ENCODE measurements at regions not wholly inside any gene's neighbourhood (a gene's known extent, or its start where the extent isn't known, plus 50 kb on each side); places are given as distances from the start of the nearest gene placed in this dataset.
A peak's percentile ranks its signal among the peaks of the same experiment; 100 is the strongest.

GRCh38 chr4:14726441-14726840 is 275.8 kb upstream of the CPEB2 start:
- no peak for DNase-seq
- no peaks in the 10 kb centered on the region for H3K4me1 Mint-ChIP-seq (ENCODE audit: low read depth)
- no peak overlapping the region for H3K4me3 Mint-ChIP-seq
- H3K9me3 Mint-ChIP-seq, result peaks cover 2% of the 10 kb centered on the region
- H3K36me3 Mint-ChIP-seq (ENCODE audit: low read depth), result no peaks in the 10 kb centered on the region
- peaks cover 7% of the 10 kb centered on the region for H3K27me3 Mint-ChIP-seq
- no peak overlapping the region for H3K27ac Mint-ChIP-seq

- no peak overlapping the region for H3K4me3 Mint-ChIP-seq
- peaks cover 2% of the 10 kb centered on the region for H3K9me3 Mint-ChIP-seq
- H3K4me1 Mint-ChIP-seq (ENCODE audit: low read depth), result no peaks in the 10 kb centered on the region
- no peak for DNase-seq
- H3K27ac Mint-ChIP-seq, result no peak overlapping the region
- no peaks in the 10 kb centered on the region for H3K36me3 Mint-ChIP-seq (ENCODE audit: low read depth)
- peaks cover 6% of the 10 kb centered on the region for H3K27me3 Mint-ChIP-seq
Measured at GRCh38 chr4:14726877-14727361, 275.4 kb upstream of the CPEB2 start.

- no peak overlapping the region for H3K4me3 Mint-ChIP-seq
- no peak overlapping the region for H3K27ac Mint-ChIP-seq
- H3K4me1 Mint-ChIP-seq (ENCODE audit: low read depth), result no peaks in the 10 kb centered on the region
- H3K27me3 Mint-ChIP-seq, result peaks cover 3% of the 10 kb centered on the region
- H3K36me3 Mint-ChIP-seq (ENCODE audit: low read depth), result no peaks in the 10 kb centered on the region
- DNase-seq, result no peak
- peaks cover 2% of the 10 kb centered on the region for H3K9me3 Mint-ChIP-seq
Measured at GRCh38 chr4:14729282-14730000, 272.8 kb upstream of the CPEB2 start.

GRCh38 chr4:14742054-14742453 is 260.2 kb upstream of the CPEB2 start:
- H3K36me3 Mint-ChIP-seq (ENCODE audit: low read depth), result no peaks in the 10 kb centered on the region
- H3K27me3 Mint-ChIP-seq, result peaks cover 31% of the 10 kb centered on the region
- no peaks in the 10 kb centered on the region for H3K9me3 Mint-ChIP-seq
- no peak overlapping the region for H3K4me3 Mint-ChIP-seq
- no peak for DNase-seq
- H3K27ac Mint-ChIP-seq, result no peak overlapping the region
- no peaks in the 10 kb centered on the region for H3K4me1 Mint-ChIP-seq (ENCODE audit: low read depth)

GRCh38 chr4:14743172-14743571 is 259.1 kb upstream of the CPEB2 start:
- Mint-ChIP-seq H3K27me3 (peaks cover 36% of the 10 kb centered on the region), H3K4me3 (no peak overlapping the region), H3K4me1 (ENCODE audit: low read depth) (no peaks in the 10 kb centered on the region), H3K27ac (no peak overlapping the region), H3K9me3 (no peaks in the 10 kb centered on the region), H3K36me3 (ENCODE audit: low read depth) (no peaks in the 10 kb centered on the region)
- DNase-seq, result no peak

GRCh38 chr4:14743601-14744000 is 258.7 kb upstream of the CPEB2 start:
- no peak for DNase-seq
- Mint-ChIP-seq H3K36me3 (ENCODE audit: low read depth) (no peaks in the 10 kb centered on the region), H3K9me3 (no peaks in the 10 kb centered on the region), H3K27me3 (peaks cover 37% of the 10 kb centered on the region), H3K4me3 (no peak overlapping the region), H3K4me1 (ENCODE audit: low read depth) (no peaks in the 10 kb centered on the region), H3K27ac (no peak overlapping the region)

GRCh38 chr4:14744346-14744745 is 257.9 kb upstream of the CPEB2 start:
- no peaks in the 10 kb centered on the region for H3K9me3 Mint-ChIP-seq
- H3K36me3 Mint-ChIP-seq (ENCODE audit: low read depth), result no peaks in the 10 kb centered on the region
- no peaks in the 10 kb centered on the region for H3K4me1 Mint-ChIP-seq (ENCODE audit: low read depth)
- H3K27me3 Mint-ChIP-seq, result peaks cover 42% of the 10 kb centered on the region
- no peak overlapping the region for H3K27ac Mint-ChIP-seq
- no peak for DNase-seq
- no peak overlapping the region for H3K4me3 Mint-ChIP-seq

- peaks cover 20% of the 10 kb centered on the region for H3K9me3 Mint-ChIP-seq
- H3K36me3 Mint-ChIP-seq (ENCODE audit: low read depth), result no peaks in the 10 kb centered on the region
- H3K4me1 Mint-ChIP-seq (ENCODE audit: low read depth), result no peaks in the 10 kb centered on the region
- H3K27me3 Mint-ChIP-seq, result peaks cover 19% of the 10 kb centered on the region
- peak; percentile 34 for DNase-seq
- no peak overlapping the region for H3K4me3 Mint-ChIP-seq
- H3K27ac Mint-ChIP-seq, result no peak overlapping the region
Measured at GRCh38 chr4:14749910-14750309, 252.4 kb upstream of the CPEB2 start.

GRCh38 chr4:14752341-14753046 is 249.8 kb upstream of the CPEB2 start:
- DNase-seq, result no peak
- H3K4me3 Mint-ChIP-seq, result no peak overlapping the region
- H3K4me1 Mint-ChIP-seq (ENCODE audit: low read depth), result no peaks in the 10 kb centered on the region
- peaks cover 20% of the 10 kb centered on the region for H3K9me3 Mint-ChIP-seq
- peaks cover 14% of the 10 kb centered on the region for H3K27me3 Mint-ChIP-seq
- H3K27ac Mint-ChIP-seq, result no peak overlapping the region
- H3K36me3 Mint-ChIP-seq (ENCODE audit: low read depth), result no peaks in the 10 kb centered on the region

GRCh38 chr4:14767142-14767541 is 235.1 kb upstream of the CPEB2 start:
- Mint-ChIP-seq H3K4me1 (ENCODE audit: low read depth) (peaks cover 7% of the 10 kb centered on the region), H3K27ac (no peak overlapping the region), H3K27me3 (peaks cover 38% of the 10 kb centered on the region), H3K4me3 (no peak overlapping the region), H3K36me3 (ENCODE audit: low read depth) (no peaks in the 10 kb centered on the region), H3K9me3 (no peaks in the 10 kb centered on the region)
- no peak for DNase-seq

GRCh38 chr4:14768449-14768848 is 233.8 kb upstream of the CPEB2 start:
- no peak overlapping the region for H3K4me3 Mint-ChIP-seq
- no peak for DNase-seq
- H3K36me3 Mint-ChIP-seq (ENCODE audit: low read depth), result no peaks in the 10 kb centered on the region
- peaks cover 39% of the 10 kb centered on the region for H3K27me3 Mint-ChIP-seq
- peaks cover 7% of the 10 kb centered on the region for H3K4me1 Mint-ChIP-seq (ENCODE audit: low read depth)
- no peak overlapping the region for H3K27ac Mint-ChIP-seq
- peaks cover 2% of the 10 kb centered on the region for H3K9me3 Mint-ChIP-seq

GRCh38 chr4:14769993-14770392 is 232.3 kb upstream of the CPEB2 start:
- Mint-ChIP-seq H3K9me3 (peaks cover 6% of the 10 kb centered on the region), H3K36me3 (ENCODE audit: low read depth) (no peaks in the 10 kb centered on the region), H3K27ac (no peak overlapping the region), H3K4me3 (no peak overlapping the region), H3K27me3 (peaks cover 41% of the 10 kb centered on the region), H3K4me1 (ENCODE audit: low read depth) (peaks cover 7% of the 10 kb centered on the region)
- no peak for DNase-seq

GRCh38 chr4:14771094-14771493 is 231.2 kb upstream of the CPEB2 start:
- Mint-ChIP-seq H3K27me3 (peaks cover 37% of the 10 kb centered on the region), H3K36me3 (ENCODE audit: low read depth) (no peaks in the 10 kb centered on the region), H3K4me1 (ENCODE audit: low read depth) (peaks cover 7% of the 10 kb centered on the region), H3K9me3 (peaks cover 6% of the 10 kb centered on the region), H3K27ac (no peak overlapping the region), H3K4me3 (no peak overlapping the region)
- no peak for DNase-seq

GRCh38 chr4:14771504-14772175 is 230.6 kb upstream of the CPEB2 start:
- Mint-ChIP-seq H3K4me1 (ENCODE audit: low read depth) (peaks cover 7% of the 10 kb centered on the region), H3K36me3 (ENCODE audit: low read depth) (no peaks in the 10 kb centered on the region), H3K27ac (no peak overlapping the region), H3K27me3 (peaks cover 32% of the 10 kb centered on the region), H3K9me3 (peaks cover 6% of the 10 kb centered on the region), H3K4me3 (no peak overlapping the region)
- DNase-seq, result no peak

GRCh38 chr4:14772388-14772787 is 229.9 kb upstream of the CPEB2 start:
- H3K36me3 Mint-ChIP-seq (ENCODE audit: low read depth), result no peaks in the 10 kb centered on the region

More at GRCh38 chr4:14772388-14772787, 229.9 kb upstream of the CPEB2 start:
- Mint-ChIP-seq H3K4me3 (no peak overlapping the region), H3K9me3 (peaks cover 6% of the 10 kb centered on the region), H3K27ac (no peak overlapping the region), H3K4me1 (ENCODE audit: low read depth) (peaks cover 2% of the 10 kb centered on the region), H3K27me3 (peaks cover 30% of the 10 kb centered on the region)
- DNase-seq, result no peak

All from activated T-cell treated with anti-CD3 and anti-CD28 coated beads, Interleukin-2, amount 50 U/mL, for 24 hours (primary cell).